GM12872 (cell line): ENCODE measurements at regions not wholly inside any gene's neighbourhood (a gene's known extent, or its start where the extent isn't known, plus 50 kb on each side); places are given as distances from the start of the nearest gene placed in this dataset.

Experiments used
- CTCF ChIP-seq: IDR thresholded peaks from 3 replicates; pipeline ENCODE4 v1.5.1; 2011; ENCODE audit warnings: low read depth, mild to moderate bottlenecking, low read length, moderate library complexity; ENCODE audit not compliant: insufficient read depth

DNA sequence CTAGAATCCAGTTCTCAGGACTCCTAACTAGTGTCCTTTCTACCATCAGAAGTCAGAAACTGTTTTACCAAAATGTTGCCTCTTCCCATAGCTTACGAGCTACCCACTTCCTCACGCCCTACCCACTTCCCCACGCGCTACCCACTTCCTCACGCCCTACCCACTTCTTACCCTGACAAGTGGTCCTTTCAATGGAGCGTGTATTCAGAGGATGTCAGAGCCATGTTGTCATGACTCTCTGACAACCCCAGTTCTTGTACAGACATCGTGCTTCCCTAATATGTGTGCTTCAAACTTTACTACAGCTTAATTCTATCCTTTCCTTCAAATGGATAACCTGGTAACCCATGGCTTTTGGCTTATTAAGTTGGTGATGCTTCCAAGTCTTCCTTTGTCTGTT, 84.8 kb upstream of the PHF14 start:
- TF ChIP-seq CTCF, result no peak

DNA sequence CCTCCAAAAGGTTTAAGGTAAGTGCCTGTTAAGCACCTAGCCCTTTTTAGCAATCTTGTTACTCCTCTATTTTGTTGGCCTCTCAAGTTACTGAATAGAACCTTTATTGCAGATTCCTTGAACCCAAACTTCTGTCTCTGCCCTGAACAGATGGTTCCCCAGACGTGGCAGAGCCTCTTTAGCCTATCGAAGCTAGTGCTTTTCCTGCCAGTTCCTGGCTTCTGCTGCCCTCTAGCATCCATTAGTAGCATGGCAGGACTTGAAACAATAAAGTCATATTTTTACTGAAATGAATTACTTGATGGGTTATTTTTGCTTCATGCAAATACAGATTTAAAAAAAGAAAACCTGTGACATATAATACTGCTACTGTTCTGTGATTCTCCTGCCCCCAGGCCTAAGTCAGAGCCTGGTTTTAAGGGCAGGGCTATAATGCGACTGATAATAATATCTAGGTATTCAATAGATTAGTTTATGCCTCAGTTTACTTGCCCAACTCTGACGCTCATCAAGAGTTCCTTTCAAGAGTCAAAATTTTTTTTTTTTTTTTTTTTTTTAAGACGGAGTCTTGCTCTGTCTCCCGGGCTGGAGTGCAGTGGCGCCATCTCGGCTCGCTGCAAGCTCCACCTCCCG, 84.3 kb upstream of the PHF14 start:
- peak; percentile 73 for TF ChIP-seq CTCF

DNA sequence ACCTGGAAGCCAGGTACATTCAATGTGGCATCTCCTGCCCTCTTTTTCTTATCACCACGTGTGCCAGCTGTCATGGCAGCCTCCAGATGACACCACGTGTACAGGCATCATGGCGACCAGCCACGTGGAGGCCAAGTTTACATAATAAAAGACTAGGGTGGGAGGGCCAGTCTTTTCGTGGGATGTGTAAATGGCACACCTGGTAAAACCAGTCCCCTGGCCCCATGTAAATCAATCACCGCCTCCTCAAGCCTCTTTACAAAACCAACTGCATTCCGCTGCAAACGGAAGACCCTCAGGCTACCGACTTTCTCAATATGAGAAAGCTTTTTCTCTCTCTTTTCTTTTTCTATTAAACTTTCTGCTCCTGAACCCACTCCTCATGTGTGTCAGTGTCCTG, 65.1 kb upstream of the PHF14 start:
- no peak for TF ChIP-seq CTCF

GRCh38 chr7:10910447-10910846, 63.2 kb upstream of the PHF14 start:
- no peak for TF ChIP-seq CTCF

DNA sequence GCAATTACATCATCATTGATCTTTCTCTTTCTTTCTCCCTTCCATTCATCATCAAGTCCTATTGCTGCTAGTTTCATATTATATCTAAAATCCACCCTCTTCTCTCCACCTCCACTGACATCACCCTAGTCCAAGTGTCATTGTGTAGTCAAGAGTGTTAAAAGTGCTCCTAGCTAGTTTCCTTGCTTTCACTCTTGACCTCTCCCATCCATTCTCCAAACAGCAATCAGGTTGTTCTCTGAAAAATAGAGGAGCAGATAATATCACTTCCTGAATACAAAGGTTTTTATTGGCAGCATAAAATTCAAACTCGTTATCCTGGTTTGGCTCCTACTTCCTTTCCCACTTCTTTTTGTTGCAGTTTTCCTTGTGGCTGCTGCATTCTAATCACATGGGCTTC, 61.6 kb upstream of the PHF14 start:
- no peak for TF ChIP-seq CTCF

DNA sequence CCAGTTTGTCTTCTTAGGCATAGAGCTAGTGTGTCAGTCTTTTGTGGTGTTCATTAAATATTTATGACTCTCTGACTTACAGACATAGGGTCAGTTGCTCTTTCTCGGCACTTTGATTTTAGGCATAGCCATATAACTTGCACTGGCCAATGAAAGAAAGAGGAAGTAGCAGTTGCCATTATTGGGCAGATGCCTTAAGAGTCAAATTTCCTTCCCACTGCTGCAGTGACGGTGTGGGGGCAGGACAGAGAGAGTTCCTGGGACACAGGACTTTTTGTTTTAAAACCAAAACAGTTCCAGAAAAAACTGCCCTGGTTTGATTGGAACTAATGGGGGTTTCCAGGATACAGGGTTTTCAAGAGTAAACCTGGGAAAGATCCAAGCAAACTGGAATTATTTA, 60.2 kb upstream of the PHF14 start:
- TF ChIP-seq CTCF, result no peak

- TF ChIP-seq CTCF, result no peak
These were observed 55.5 kb upstream of the PHF14 start for GRCh38 chr7:10918093-10918590.
